Breast epithelium (tissue), 3 donors: ENCODE measurements at regions not wholly inside any gene's neighbourhood (a gene's known extent, or its start where the extent isn't known, plus 50 kb on each side); places are given as distances from the start of the nearest gene placed in this dataset.

Source experiments
- POLR2A ChIP-seq: fragments of 450-650 bp; IDR thresholded peaks from one replicate; pipeline ENCODE4 v1.6.1; 2016; ENCODE audit warnings: antibody characterized with exemption, mild to moderate bottlenecking, moderate library complexity
- TF ChIP-seq, protein P1 (sequence below), 3 donors: fragments of 450-650 bp; IDR thresholded peaks; one replicate each; pipeline ENCODE4 v1.5.1; 2016 to 2017; ENCODE audit warnings: antibody characterized with exemption in 3 of 3, mild to moderate bottlenecking in 3 of 3, moderate library complexity in 3 of 3

DNA sequence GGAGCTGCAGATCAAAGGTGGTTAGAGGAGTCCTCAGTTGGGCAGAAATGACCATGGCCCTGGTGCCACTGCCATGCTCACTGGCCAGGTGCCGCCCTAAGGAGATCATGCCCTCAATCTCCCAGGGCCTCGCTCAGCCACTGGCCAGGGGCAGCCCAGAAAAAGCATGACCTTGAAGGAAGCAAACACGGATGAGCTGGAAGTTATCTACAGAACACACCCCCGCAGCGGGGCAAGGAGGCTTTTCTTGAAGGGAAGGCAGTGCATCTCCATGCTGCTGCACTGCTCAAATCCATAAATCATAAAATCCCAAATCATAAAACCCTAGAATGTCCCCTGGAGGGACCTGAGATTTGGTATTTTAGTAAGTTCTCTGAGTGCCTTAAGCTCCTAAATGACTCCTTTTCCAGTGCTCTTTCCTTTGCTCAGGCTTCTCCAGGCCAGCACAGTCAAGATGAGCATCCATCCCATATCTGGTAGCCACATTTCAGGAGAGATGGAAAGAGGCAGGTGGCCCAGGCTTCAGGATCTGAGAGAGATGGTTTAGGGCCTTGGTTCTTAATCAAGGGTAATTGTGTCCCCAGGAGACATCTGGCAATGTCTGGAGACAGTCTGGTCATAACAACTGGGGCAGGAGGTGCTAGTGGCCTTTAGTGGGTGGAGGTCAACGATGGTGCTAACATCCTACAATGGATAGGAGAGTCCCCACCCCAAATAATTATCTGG lies 217.3 kb downstream of the RBM19 start:
- TF ChIP-seq, protein P1, sequence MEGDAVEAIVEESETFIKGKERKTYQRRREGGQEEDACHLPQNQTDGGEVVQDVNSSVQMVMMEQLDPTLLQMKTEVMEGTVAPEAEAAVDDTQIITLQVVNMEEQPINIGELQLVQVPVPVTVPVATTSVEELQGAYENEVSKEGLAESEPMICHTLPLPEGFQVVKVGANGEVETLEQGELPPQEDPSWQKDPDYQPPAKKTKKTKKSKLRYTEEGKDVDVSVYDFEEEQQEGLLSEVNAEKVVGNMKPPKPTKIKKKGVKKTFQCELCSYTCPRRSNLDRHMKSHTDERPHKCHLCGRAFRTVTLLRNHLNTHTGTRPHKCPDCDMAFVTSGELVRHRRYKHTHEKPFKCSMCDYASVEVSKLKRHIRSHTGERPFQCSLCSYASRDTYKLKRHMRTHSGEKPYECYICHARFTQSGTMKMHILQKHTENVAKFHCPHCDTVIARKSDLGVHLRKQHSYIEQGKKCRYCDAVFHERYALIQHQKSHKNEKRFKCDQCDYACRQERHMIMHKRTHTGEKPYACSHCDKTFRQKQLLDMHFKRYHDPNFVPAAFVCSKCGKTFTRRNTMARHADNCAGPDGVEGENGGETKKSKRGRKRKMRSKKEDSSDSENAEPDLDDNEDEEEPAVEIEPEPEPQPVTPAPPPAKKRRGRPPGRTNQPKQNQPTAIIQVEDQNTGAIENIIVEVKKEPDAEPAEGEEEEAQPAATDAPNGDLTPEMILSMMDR (IDR thresholded peaks at IDR 0.05), result no peak
- no peak for TF ChIP-seq POLR2A
